VCaP (cell line): ENCODE measurements at regions not wholly inside any gene's neighbourhood (a gene's known extent, or its start where the extent isn't known, plus 50 kb on each side); places are given as distances from the start of the nearest gene placed in this dataset.
"Not testable (repeated sequence)": the region's sequence is repeated elsewhere in the genome, so short reads cannot be mapped to it uniquely, and the experiment has no call there.

Source experiments
- H3K27ac ChIP-seq: fragments of 450-650 bp; 2 replicates; pipeline ENCODE4 v1.5.1; 2017
- CTCF ChIP-seq: fragments of 450-650 bp; conservative IDR thresholded peaks from 2 replicates; pipeline ENCODE4 v1.5.1; 2017; ENCODE audit warnings: mild to moderate bottlenecking, moderate library complexity

DNA sequence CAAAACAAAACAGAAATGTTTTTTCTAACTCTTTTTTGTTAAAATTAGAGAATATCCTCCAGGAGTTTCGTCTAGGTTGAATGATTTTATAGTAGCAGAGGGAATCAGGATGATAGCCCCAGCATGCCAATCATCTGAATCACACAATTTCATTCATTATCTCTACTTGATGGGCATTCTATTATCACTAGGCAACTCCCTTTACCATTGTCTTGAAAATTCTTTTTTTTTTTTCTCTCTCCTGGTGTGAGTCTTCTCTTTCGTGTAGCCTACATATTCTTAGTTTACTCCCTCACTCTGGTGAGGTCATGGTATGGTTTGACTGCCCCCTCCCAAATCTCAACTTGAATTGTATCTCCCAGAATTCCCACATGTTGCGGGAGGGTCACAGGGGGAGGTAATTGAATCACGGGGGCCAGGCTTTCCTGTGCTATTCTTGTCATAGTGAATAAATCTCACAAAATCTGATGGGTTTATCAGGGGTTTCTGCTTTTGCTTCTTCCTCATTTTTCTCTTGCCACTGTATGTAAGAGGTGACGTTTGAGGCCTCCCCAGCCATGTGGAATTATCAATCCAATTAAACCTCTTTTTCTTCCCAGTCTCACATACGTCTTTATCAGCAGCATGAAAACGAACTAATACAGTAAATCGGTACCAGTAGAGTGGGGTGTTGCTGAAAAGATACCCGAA is 105.0 kb downstream of the OTUD1 start:
- H3K27ac ChIP-seq: no peak overlapping the region
- no peak for TF ChIP-seq CTCF

- not testable (repeated sequence) for H3K27ac ChIP-seq
These were observed 107.0 kb downstream of the OTUD1 start for GRCh38 chr10:23545866-23546265.

- peak overlapping the region; percentile 71; the same call in 1 of the 2 replicates for H3K27ac ChIP-seq
- TF ChIP-seq CTCF: no peak
These were observed 118.0 kb downstream of the OTUD1 start for GRCh38 chr10:23556727-23557440.

GRCh38 chr10:23557777-23558176 is 118.9 kb downstream of the OTUD1 start:
- no peak for TF ChIP-seq CTCF
- H3K27ac ChIP-seq: peak overlapping the region; percentile 71

- H3K27ac ChIP-seq: peak overlapping the region; percentile 71
- no peak for TF ChIP-seq CTCF
These were observed 119.5 kb downstream of the OTUD1 start for GRCh38 chr10:23558361-23558799.

DNA sequence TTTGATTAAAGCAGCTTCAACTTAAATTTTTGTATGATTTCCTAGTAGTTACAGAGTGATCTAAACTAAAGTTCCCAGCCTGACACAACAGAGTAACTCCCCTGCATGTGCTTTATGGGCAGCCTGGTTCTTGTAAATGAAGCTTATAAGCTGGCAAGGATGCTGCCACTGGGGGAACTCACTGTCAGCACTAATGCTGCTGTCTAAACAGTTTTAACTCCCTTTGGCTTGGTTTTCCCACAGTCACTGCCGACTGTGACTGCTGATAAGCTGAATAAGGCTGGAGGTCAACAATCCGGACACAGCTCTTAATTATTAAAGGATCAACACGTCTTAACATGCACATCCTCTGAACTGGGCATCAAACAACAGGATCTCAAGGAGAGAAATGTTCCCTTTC is 130.1 kb downstream of the OTUD1 start:
- peak; percentile 17; the same call in 1 of the 2 replicates for TF ChIP-seq CTCF
- peak overlapping the region; percentile 49 for H3K27ac ChIP-seq

- H3K27ac ChIP-seq: no peak overlapping the region
- no peak for TF ChIP-seq CTCF
These were observed 133.0 kb downstream of the OTUD1 start for GRCh38 chr10:23571884-23572283.

DNA sequence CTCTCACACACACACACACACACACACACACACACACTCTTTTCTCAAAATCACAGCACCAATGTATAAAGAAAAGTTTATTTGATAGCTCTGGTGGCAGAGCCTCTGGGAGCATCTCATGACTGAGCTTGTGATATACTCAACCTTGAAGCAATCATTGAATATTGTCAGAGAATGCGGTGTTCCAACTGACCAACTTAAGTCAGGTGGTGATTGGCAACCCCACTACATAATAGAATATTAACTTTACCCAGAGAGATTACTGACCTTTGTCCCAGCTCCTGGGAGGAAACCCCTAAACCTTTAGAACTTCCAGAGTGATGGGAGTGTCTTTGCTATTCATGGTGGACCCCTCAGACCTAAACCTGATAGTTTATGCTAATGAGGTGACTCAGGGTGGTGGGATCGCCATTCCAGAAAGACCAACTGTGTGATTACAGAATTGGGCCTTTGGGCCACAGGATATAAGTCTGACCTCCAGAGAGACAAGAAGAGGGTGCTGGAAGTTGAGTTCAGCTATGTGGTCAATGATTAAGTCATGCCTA is 143.1 kb downstream of the OTUD1 start:
- no peak overlapping the region for H3K27ac ChIP-seq
- TF ChIP-seq CTCF: no peak
